Nephron progenitor cell (in vitro differentiated cells): ENCODE measurements at regions not wholly inside any gene's neighbourhood (a gene's known extent, or its start where the extent isn't known, plus 50 kb on each side); places are given as distances from the start of the nearest gene placed in this dataset.
A peak's percentile ranks its signal among the peaks of the same experiment; 100 is the strongest.

Experiments
- DNase-seq: peaks from one replicate; pipeline ENCODE4 v3.0.0; 2021
- H3K27ac Mint-ChIP-seq: 2 replicates; pipeline ENCODE4 v1.8.0; 2021; ENCODE audit warnings: mild to moderate bottlenecking, moderate library complexity, mixed read lengths
- H3K27me3 Mint-ChIP-seq: 2 replicates; pipeline ENCODE4 v1.8.0; 2021; ENCODE audit warnings: mild to moderate bottlenecking, low read depth, mixed read lengths; ENCODE audit not compliant: poor library complexity
- H3K36me3 Mint-ChIP-seq: 2 replicates; pipeline ENCODE4 v1.8.0; 2021; ENCODE audit warnings: low read depth, mixed read lengths
- H3K4me1 Mint-ChIP-seq: 2 replicates; pipeline ENCODE4 v1.8.0; 2021; ENCODE audit warnings: mixed read lengths
- H3K4me3 Mint-ChIP-seq: 2 replicates; pipeline ENCODE4 v1.8.0; 2021; ENCODE audit warnings: mild to moderate bottlenecking, moderate library complexity, mixed read lengths
- H3K9me3 Mint-ChIP-seq: 2 replicates; pipeline ENCODE4 v1.8.0; 2021; ENCODE audit warnings: mild to moderate bottlenecking, moderate library complexity, mixed read lengths
- CTCF ChIP-seq: fragments of 200-600 bp; sonication (generic); IDR thresholded peaks from 2 replicates; pipeline ENCODE4 v1.5.0; 2021; ENCODE audit warnings: antibody characterized with exemption

GRCh38 chr10:130745251-130745650 lies 566.3 kb downstream of the TCERG1L start:
- Mint-ChIP-seq H3K27ac (no peak overlapping the region), H3K9me3 (no peaks in the 10 kb centered on the region), H3K36me3 (no peaks in the 10 kb centered on the region), H3K4me3 (no peak overlapping the region), H3K4me1 (peaks cover 53% of the 10 kb centered on the region), H3K27me3 (peaks cover 24% of the 10 kb centered on the region)
- TF ChIP-seq CTCF, result no peak
- no peak for DNase-seq

GRCh38 chr10:130745821-130746220 lies 565.7 kb downstream of the TCERG1L start:
- H3K4me3 Mint-ChIP-seq, result no peak overlapping the region
- peaks cover 53% of the 10 kb centered on the region for H3K4me1 Mint-ChIP-seq
- no peaks in the 10 kb centered on the region for H3K36me3 Mint-ChIP-seq
- peaks cover 24% of the 10 kb centered on the region for H3K27me3 Mint-ChIP-seq
- peak overlapping the region; percentile 77 for H3K27ac Mint-ChIP-seq
- H3K9me3 Mint-ChIP-seq, result no peaks in the 10 kb centered on the region
- no peak for DNase-seq
- no peak for TF ChIP-seq CTCF

- no peak for DNase-seq
- Mint-ChIP-seq H3K9me3 (no peaks in the 10 kb centered on the region), H3K4me3 (no peak overlapping the region), H3K4me1 (peaks cover 53% of the 10 kb centered on the region), H3K27me3 (peaks cover 25% of the 10 kb centered on the region), H3K27ac (peak overlapping the region; percentile 77), H3K36me3 (no peaks in the 10 kb centered on the region)
- no peak for TF ChIP-seq CTCF
These were observed 565.2 kb downstream of the TCERG1L start for GRCh38 chr10:130746311-130746710.

GRCh38 chr10:130747356-130747755 lies 564.2 kb downstream of the TCERG1L start:
- Mint-ChIP-seq H3K36me3 (no peaks in the 10 kb centered on the region), H3K4me1 (peaks cover 53% of the 10 kb centered on the region), H3K9me3 (no peaks in the 10 kb centered on the region), H3K27me3 (peaks cover 34% of the 10 kb centered on the region), H3K27ac (peak overlapping the region; percentile 93), H3K4me3 (no peak overlapping the region)
- DNase-seq, result no peak
- no peak for TF ChIP-seq CTCF

- Mint-ChIP-seq H3K27me3 (peaks cover 31% of the 10 kb centered on the region), H3K36me3 (no peaks in the 10 kb centered on the region), H3K27ac (peak overlapping the region; percentile 66), H3K4me3 (peak overlapping the region; percentile 0), H3K9me3 (no peaks in the 10 kb centered on the region), H3K4me1 (peaks cover 53% of the 10 kb centered on the region)
- no peak for TF ChIP-seq CTCF
- DNase-seq, result no peak
These were observed 563.6 kb downstream of the TCERG1L start for GRCh38 chr10:130747946-130748345.

- no peak overlapping the region for H3K4me3 Mint-ChIP-seq
- peaks cover 31% of the 10 kb centered on the region for H3K27me3 Mint-ChIP-seq
- peak; percentile 20 for DNase-seq
- H3K4me1 Mint-ChIP-seq, result peaks cover 53% of the 10 kb centered on the region
- H3K27ac Mint-ChIP-seq, result peak overlapping the region; percentile 66
- no peak for TF ChIP-seq CTCF
- H3K9me3 Mint-ChIP-seq, result no peaks in the 10 kb centered on the region
- no peaks in the 10 kb centered on the region for H3K36me3 Mint-ChIP-seq
These were observed 563.0 kb downstream of the TCERG1L start for GRCh38 chr10:130748409-130749057.
